ENCODE measurements at regions not wholly inside any gene's neighbourhood (a gene's known extent, or its start where the extent isn't known, plus 50 kb on each side); places are given as distances from the start of the nearest gene placed in this dataset.
"Not testable (repeated sequence)": the region's sequence is repeated elsewhere in the genome, so short reads cannot be mapped to it uniquely, and the experiment has no call there.

GRCh38 chr7:152523916-152524315 is 88.1 kb upstream of the KMT2C start:
- no peaks in the 10 kb centered on the region for H3K9me3 ChIP-seq (replicated peaks)
- no peak overlapping the region for H3K27ac ChIP-seq
- H3K4me3 ChIP-seq: no peak overlapping the region
- no peaks in the 10 kb centered on the region for H3K4me1 ChIP-seq (replicated peaks)
- no peaks in the 10 kb centered on the region for H3K36me3 ChIP-seq
- no peaks in the 10 kb centered on the region for H3K27me3 ChIP-seq (replicated peaks)
- DNase-seq (ENCODE audit: low read depth in 1 of 2, low spot score in 2 of 2): no peak

GRCh38 chr7:152522571-152523067 is 86.8 kb upstream of the KMT2C start:
- no peak for DNase-seq (ENCODE audit: low read depth in 1 of 2, low spot score in 2 of 2)
- Histone ChIP-seq H3K27ac (no peak overlapping the region), H3K27me3 (replicated peaks) (no peaks in the 10 kb centered on the region), H3K4me3 (no peak overlapping the region), H3K4me1 (replicated peaks) (no peaks in the 10 kb centered on the region), H3K36me3 (no peaks in the 10 kb centered on the region), H3K9me3 (replicated peaks) (no peaks in the 10 kb centered on the region)

- Histone ChIP-seq H3K4me3 (no peak overlapping the region), H3K36me3 (no peaks in the 10 kb centered on the region), H3K27me3 (replicated peaks) (no peaks in the 10 kb centered on the region), H3K9me3 (replicated peaks) (no peaks in the 10 kb centered on the region), H3K27ac (no peak overlapping the region), H3K4me1 (replicated peaks) (no peaks in the 10 kb centered on the region)
- no peak for DNase-seq (ENCODE audit: low read depth in 1 of 2, low spot score in 2 of 2)
Observed at GRCh38 chr7:152521420-152522337, 85.9 kb upstream of the KMT2C start.

GRCh38 chr7:152520861-152521302 is 85.1 kb upstream of the KMT2C start:
- DNase-seq (ENCODE audit: low read depth in 1 of 2, low spot score in 2 of 2): no peak

GRCh38 chr7:152519290-152519689 is 83.5 kb upstream of the KMT2C start:
- H3K4me3 ChIP-seq: no peak overlapping the region
- H3K4me1 ChIP-seq (replicated peaks): no peaks in the 10 kb centered on the region
- no peaks in the 10 kb centered on the region for H3K36me3 ChIP-seq
- no peak overlapping the region for H3K27ac ChIP-seq
- H3K27me3 ChIP-seq (replicated peaks): no peaks in the 10 kb centered on the region
- no peaks in the 10 kb centered on the region for H3K9me3 ChIP-seq (replicated peaks)
- no peak for DNase-seq (ENCODE audit: low read depth in 1 of 2, low spot score in 2 of 2)

More at GRCh38 chr7:152520861-152521302, 85.1 kb upstream of the KMT2C start:
- Histone ChIP-seq H3K9me3 (replicated peaks) (no peaks in the 10 kb centered on the region), H3K27me3 (replicated peaks) (no peaks in the 10 kb centered on the region), H3K4me1 (replicated peaks) (no peaks in the 10 kb centered on the region), H3K27ac (no peak overlapping the region), H3K36me3 (no peaks in the 10 kb centered on the region), H3K4me3 (no peak overlapping the region)

- H3K27me3 ChIP-seq (replicated peaks): no peaks in the 10 kb centered on the region
- no peak overlapping the region for H3K4me3 ChIP-seq
- H3K27ac ChIP-seq: no peak overlapping the region
- no peaks in the 10 kb centered on the region for H3K9me3 ChIP-seq (replicated peaks)
- H3K36me3 ChIP-seq: no peaks in the 10 kb centered on the region
- DNase-seq (ENCODE audit: low read depth in 1 of 2, low spot score in 2 of 2): no peak
- H3K4me1 ChIP-seq (replicated peaks): no peaks in the 10 kb centered on the region
Observed at GRCh38 chr7:152516216-152516615, 80.4 kb upstream of the KMT2C start.

GRCh38 chr7:152515266-152515950 is 79.6 kb upstream of the KMT2C start:
- H3K27ac ChIP-seq; H3K27me3 ChIP-seq (replicated peaks); DNase-seq (ENCODE audit: low read depth in 1 of 2, low spot score in 2 of 2); H3K4me1 ChIP-seq (replicated peaks); H3K4me3 ChIP-seq; H3K36me3 ChIP-seq; H3K9me3 ChIP-seq (replicated peaks): not testable (repeated sequence)

GRCh38 chr7:152514771-152515105 is 78.9 kb upstream of the KMT2C start:
- Histone ChIP-seq H3K27me3 (replicated peaks) (no peaks in the 10 kb centered on the region), H3K9me3 (replicated peaks) (no peaks in the 10 kb centered on the region), H3K27ac (no peak overlapping the region), H3K36me3 (no peaks in the 10 kb centered on the region), H3K4me3 (no peak overlapping the region), H3K4me1 (replicated peaks) (no peaks in the 10 kb centered on the region)
- no peak for DNase-seq (ENCODE audit: low read depth in 1 of 2, low spot score in 2 of 2)

GRCh38 chr7:152513861-152514770 is 78.3 kb upstream of the KMT2C start:
- H3K27ac ChIP-seq: no peak overlapping the region
- no peaks in the 10 kb centered on the region for H3K4me1 ChIP-seq (replicated peaks)
- H3K4me3 ChIP-seq: no peak overlapping the region
- no peaks in the 10 kb centered on the region for H3K27me3 ChIP-seq (replicated peaks)
- no peaks in the 10 kb centered on the region for H3K9me3 ChIP-seq (replicated peaks)
- H3K36me3 ChIP-seq: no peaks in the 10 kb centered on the region
- no peak for DNase-seq (ENCODE audit: low read depth in 1 of 2, low spot score in 2 of 2)

- DNase-seq (ENCODE audit: low read depth in 1 of 2, low spot score in 2 of 2): no peak
Observed at GRCh38 chr7:152512706-152513105, 76.9 kb upstream of the KMT2C start.

GRCh38 chr7:152511736-152512135 is 75.9 kb upstream of the KMT2C start:
- no peaks in the 10 kb centered on the region for H3K9me3 ChIP-seq (replicated peaks)
- no peak overlapping the region for H3K4me3 ChIP-seq
- H3K27ac ChIP-seq: no peak overlapping the region
- H3K36me3 ChIP-seq: no peaks in the 10 kb centered on the region
- H3K4me1 ChIP-seq (replicated peaks): no peaks in the 10 kb centered on the region
- no peaks in the 10 kb centered on the region for H3K27me3 ChIP-seq (replicated peaks)
- no peak for DNase-seq (ENCODE audit: low read depth in 1 of 2, low spot score in 2 of 2)

More at GRCh38 chr7:152512706-152513105, 76.9 kb upstream of the KMT2C start:
- H3K27ac ChIP-seq: no peak overlapping the region
- H3K4me3 ChIP-seq: no peak overlapping the region
- H3K36me3 ChIP-seq: no peaks in the 10 kb centered on the region
- no peaks in the 10 kb centered on the region for H3K4me1 ChIP-seq (replicated peaks)
- no peaks in the 10 kb centered on the region for H3K27me3 ChIP-seq (replicated peaks)
- H3K9me3 ChIP-seq (replicated peaks): no peaks in the 10 kb centered on the region

- H3K9me3 ChIP-seq (replicated peaks): no peaks in the 10 kb centered on the region
- H3K36me3 ChIP-seq: no peaks in the 10 kb centered on the region
- H3K4me3 ChIP-seq: no peak overlapping the region
- H3K4me1 ChIP-seq (replicated peaks): no peaks in the 10 kb centered on the region
- no peaks in the 10 kb centered on the region for H3K27me3 ChIP-seq (replicated peaks)
- no peak for DNase-seq (ENCODE audit: low read depth in 1 of 2, low spot score in 2 of 2)
- no peak overlapping the region for H3K27ac ChIP-seq
Observed at GRCh38 chr7:152508701-152509100, 72.9 kb upstream of the KMT2C start.

GRCh38 chr7:152505606-152506005 is 69.8 kb upstream of the KMT2C start:
- DNase-seq (ENCODE audit: low read depth in 1 of 2, low spot score in 2 of 2): no peak
- no peaks in the 10 kb centered on the region for H3K4me1 ChIP-seq (replicated peaks)
- no peaks in the 10 kb centered on the region for H3K36me3 ChIP-seq
- no peak overlapping the region for H3K4me3 ChIP-seq
- no peaks in the 10 kb centered on the region for H3K9me3 ChIP-seq (replicated peaks)
- H3K27ac ChIP-seq: no peak overlapping the region
- no peaks in the 10 kb centered on the region for H3K27me3 ChIP-seq (replicated peaks)
